Right lobe of liver (tissue), 4 donors: ENCODE measurements at regions not wholly inside any gene's neighbourhood (a gene's known extent, or its start where the extent isn't known, plus 50 kb on each side); places are given as distances from the start of the nearest gene placed in this dataset.

Experiments
- POLR2A ChIP-seq: fragments of 450-650 bp; IDR thresholded peaks from one replicate; pipeline ENCODE4 v1.6.1; 2017; ENCODE audit warnings: antibody characterized with exemption, mild to moderate bottlenecking
- TF ChIP-seq, protein P1 (sequence below), 4 donors: fragments of 200-600 bp in 3 of 4; fragments of 450-650 bp in 1 of 4; IDR thresholded peaks; one replicate each; pipeline versions ENCODE4 v1.5.1 to v1.8.0; 2016 to 2022; ENCODE audit warnings: antibody characterized with exemption in 4 of 4, mild to moderate bottlenecking in 2 of 4
- donor health status: DM: no; HTN: no; CAD: no.
- donor health status: DM: no; HTN: no; CAD: no.
- donor health status: DM: no; HTN: yes; CAD: no.

DNA sequence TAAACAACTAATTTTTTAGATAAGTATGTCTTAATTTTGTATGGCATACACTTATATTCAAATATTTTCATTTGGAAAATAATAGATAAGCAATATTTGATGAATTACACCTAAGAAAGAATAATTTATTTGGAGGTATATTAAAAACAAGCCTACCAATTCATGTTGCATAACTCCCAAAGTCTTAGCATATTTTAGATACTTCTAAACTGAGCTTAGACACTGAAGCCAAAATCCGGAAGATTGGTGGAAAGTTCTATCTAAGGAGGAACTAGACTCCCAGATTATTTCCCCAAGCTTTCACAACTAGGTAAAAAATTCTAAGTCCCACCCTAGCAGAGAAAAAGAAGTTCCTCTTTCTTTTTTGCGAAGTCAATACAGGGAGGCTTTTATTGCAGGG, 221.0 kb upstream of the MMADHC start:
- TF ChIP-seq, protein P1, sequence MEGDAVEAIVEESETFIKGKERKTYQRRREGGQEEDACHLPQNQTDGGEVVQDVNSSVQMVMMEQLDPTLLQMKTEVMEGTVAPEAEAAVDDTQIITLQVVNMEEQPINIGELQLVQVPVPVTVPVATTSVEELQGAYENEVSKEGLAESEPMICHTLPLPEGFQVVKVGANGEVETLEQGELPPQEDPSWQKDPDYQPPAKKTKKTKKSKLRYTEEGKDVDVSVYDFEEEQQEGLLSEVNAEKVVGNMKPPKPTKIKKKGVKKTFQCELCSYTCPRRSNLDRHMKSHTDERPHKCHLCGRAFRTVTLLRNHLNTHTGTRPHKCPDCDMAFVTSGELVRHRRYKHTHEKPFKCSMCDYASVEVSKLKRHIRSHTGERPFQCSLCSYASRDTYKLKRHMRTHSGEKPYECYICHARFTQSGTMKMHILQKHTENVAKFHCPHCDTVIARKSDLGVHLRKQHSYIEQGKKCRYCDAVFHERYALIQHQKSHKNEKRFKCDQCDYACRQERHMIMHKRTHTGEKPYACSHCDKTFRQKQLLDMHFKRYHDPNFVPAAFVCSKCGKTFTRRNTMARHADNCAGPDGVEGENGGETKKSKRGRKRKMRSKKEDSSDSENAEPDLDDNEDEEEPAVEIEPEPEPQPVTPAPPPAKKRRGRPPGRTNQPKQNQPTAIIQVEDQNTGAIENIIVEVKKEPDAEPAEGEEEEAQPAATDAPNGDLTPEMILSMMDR (IDR thresholded peaks at IDR 0.05): no peak
- TF ChIP-seq POLR2A: no peak
